Esophagus squamous epithelium (tissue), 5 donors: ENCODE measurements at regions not wholly inside any gene's neighbourhood (a gene's known extent, or its start where the extent isn't known, plus 50 kb on each side); places are given as distances from the start of the nearest gene placed in this dataset.

Experiments used
- DNase-seq: peaks from one replicate; lab custom pipeline; 2025; lab: John Stamatoyannopoulos, UW
- H3K27ac ChIP-seq, 4 donors: fragments of 200-600 bp; sonication (generic); one replicate each; pipeline ENCODE4 v1.5.1; 2016 to 2019; ENCODE audit warnings: mild to moderate bottlenecking in 1 of 4
- H3K27me3 ChIP-seq, 4 donors: fragments of 200-600 bp; sonication (generic); 1 replicate in 3 of 4; 2 replicates in 1 of 4; pipeline versions ENCODE4 v1.5.1 to v1.6.0; 2017 to 2021; ENCODE audit warnings: antibody characterized with exemption in 1 of 4
- H3K36me3 ChIP-seq, 3 donors: fragments of 200-600 bp; sonication (generic); one replicate each; pipeline ENCODE4 v1.5.1; 2016 to 2019
- H3K4me1 ChIP-seq, 3 donors: fragments of 200-600 bp; sonication (generic); one replicate each; pipeline ENCODE4 v1.5.1; 2017 to 2019
- H3K4me3 ChIP-seq, 4 donors: fragments of 200-600 bp; sonication (generic); 1 replicate in 3 of 4; 2 replicates in 1 of 4; pipeline ENCODE4 v1.5.1; 2016 to 2019; ENCODE audit warnings: mild to moderate bottlenecking in 2 of 4, moderate library complexity in 1 of 4
- H3K9me3 ChIP-seq, 3 donors: fragments of 200-600 bp; sonication (generic); one replicate each; pipeline ENCODE4 v1.5.1; 2016 to 2019
- POLR2A ChIP-seq, 4 donors: fragments of 450-650 bp; IDR thresholded peaks; one replicate each; pipeline ENCODE4 v1.6.1; 2017; ENCODE audit warnings: antibody characterized with exemption in 4 of 4, mild to moderate bottlenecking in 4 of 4, moderate library complexity in 3 of 4
- WGBS, 2 donors: methylation state at CpG; one replicate each; pipeline ENCODE4 v1.1.5; 2018; 5-methylcytosine and 5-hydroxymethylcytosine counted together
- intact Hi-C: fragments of 100-400 bp; cut with DNase I; formaldehyde crosslinking; loops from one replicate; pipeline ENCODE4 v1.15.0; 2022
- small RNA-seq, 4 donors: library from RNA; depleted of rRNA; stranded (forward); fragments of <200 nt; gene quantifications; one replicate each; pipeline ENCODE3, GENCODE V24; 2016
- TF ChIP-seq, protein P1 (sequence below), 6 experiments: fragments of 450-650 bp in 4 of 6; fragments of 200-600 bp in 2 of 6; sonication (generic) in 2 of 6; IDR thresholded peaks; one replicate each; pipeline ENCODE4 v1.5.1; 2016 to 2019; ENCODE audit warnings: antibody characterized with exemption in 6 of 6, mild to moderate bottlenecking in 4 of 6, moderate library complexity in 4 of 6
- donor health status: DM: yes; HTN: yes; CAD: no.

GRCh38 chr4:103786014-103786413 is 66.2 kb upstream of the TACR3 start:
- WGBS, 2 donors: 71 to 79% methylated on average over 2 of the region's 2 CpGs
- H3K27me3 ChIP-seq: no peaks in the 10 kb centered on the region

GRCh38 chr4:103778221-103778620 is 58.4 kb upstream of the TACR3 start:
- intact Hi-C loops: no loop called here
- Histone ChIP-seq H3K4me1 (no peaks in the 10 kb centered on the region), H3K27ac (no peak overlapping the region), H3K36me3 (no peaks in the 10 kb centered on the region), H3K4me3 (no peak overlapping the region), H3K27me3 (no peaks in the 10 kb centered on the region), H3K9me3 (no peaks in the 10 kb centered on the region)
- DNase-seq: no peak
- TF ChIP-seq POLR2A (IDR thresholded peaks at IDR 0.05): no peak
- TF ChIP-seq, protein P1, sequence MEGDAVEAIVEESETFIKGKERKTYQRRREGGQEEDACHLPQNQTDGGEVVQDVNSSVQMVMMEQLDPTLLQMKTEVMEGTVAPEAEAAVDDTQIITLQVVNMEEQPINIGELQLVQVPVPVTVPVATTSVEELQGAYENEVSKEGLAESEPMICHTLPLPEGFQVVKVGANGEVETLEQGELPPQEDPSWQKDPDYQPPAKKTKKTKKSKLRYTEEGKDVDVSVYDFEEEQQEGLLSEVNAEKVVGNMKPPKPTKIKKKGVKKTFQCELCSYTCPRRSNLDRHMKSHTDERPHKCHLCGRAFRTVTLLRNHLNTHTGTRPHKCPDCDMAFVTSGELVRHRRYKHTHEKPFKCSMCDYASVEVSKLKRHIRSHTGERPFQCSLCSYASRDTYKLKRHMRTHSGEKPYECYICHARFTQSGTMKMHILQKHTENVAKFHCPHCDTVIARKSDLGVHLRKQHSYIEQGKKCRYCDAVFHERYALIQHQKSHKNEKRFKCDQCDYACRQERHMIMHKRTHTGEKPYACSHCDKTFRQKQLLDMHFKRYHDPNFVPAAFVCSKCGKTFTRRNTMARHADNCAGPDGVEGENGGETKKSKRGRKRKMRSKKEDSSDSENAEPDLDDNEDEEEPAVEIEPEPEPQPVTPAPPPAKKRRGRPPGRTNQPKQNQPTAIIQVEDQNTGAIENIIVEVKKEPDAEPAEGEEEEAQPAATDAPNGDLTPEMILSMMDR (IDR thresholded peaks at IDR 0.05): no peak

More at GRCh38 chr4:103786014-103786413, 66.2 kb upstream of the TACR3 start:
- no peak for TF ChIP-seq POLR2A (IDR thresholded peaks at IDR 0.05)
- TF ChIP-seq, protein P1 (IDR thresholded peaks at IDR 0.05): peak in 4 of 6 experiments; percentile 16 to 42 (median 20)
- Histone ChIP-seq H3K27ac (no peak overlapping the region), H3K4me3 (no peak overlapping the region), H3K4me1 (no peaks in the 10 kb centered on the region), H3K9me3 (peaks cover 0 to 17% (median 7%) of the 10 kb centered on the region in 3 donors), H3K36me3 (no peaks in the 10 kb centered on the region)
- intact Hi-C loops: no loop called here
- DNase-seq: no peak

DNA sequence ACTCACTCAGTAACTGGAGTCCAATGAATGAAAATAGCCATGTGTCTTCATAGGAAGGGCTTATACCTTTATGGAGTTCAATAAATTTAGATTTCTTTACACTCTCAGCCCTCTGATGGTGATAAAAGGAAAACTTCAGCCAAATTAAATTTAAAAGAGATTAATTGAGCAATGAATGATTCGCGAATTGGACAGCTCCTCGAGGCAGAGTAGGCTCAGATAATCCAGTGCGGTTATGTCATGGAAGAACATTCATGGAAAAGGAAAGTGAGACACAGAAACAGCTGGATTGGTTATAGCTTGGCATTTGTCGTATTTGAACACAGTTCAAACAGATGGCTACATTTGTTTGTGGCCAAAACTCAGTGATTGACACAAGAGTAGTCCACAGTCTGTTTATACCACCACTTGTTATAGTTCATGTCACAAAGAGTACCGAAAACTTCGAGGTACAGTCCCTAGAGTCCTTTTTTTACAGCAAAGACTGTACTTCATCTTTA is 54.6 kb upstream of the TACR3 start:
- Histone ChIP-seq H3K27ac (no peak overlapping the region), H3K36me3 (no peaks in the 10 kb centered on the region), H3K4me1 (no peaks in the 10 kb centered on the region), H3K27me3 (no peaks in the 10 kb centered on the region), H3K4me3 (no peak overlapping the region), H3K9me3 (no peaks in the 10 kb centered on the region)
- TF ChIP-seq, protein P1 (IDR thresholded peaks at IDR 0.05): no peak
- TF ChIP-seq POLR2A (IDR thresholded peaks at IDR 0.05): no peak
- DNase-seq: no peak
- intact Hi-C loops: no loop called here
- WGBS, 2 donors: 44 to 56% methylated on average over 7 of the region's 7 CpGs

GRCh38 chr4:103773691-103774231 is 54.0 kb upstream of the TACR3 start:
- Histone ChIP-seq H3K4me3 (no peak overlapping the region), H3K36me3 (no peaks in the 10 kb centered on the region), H3K27me3 (no peaks in the 10 kb centered on the region), H3K4me1 (no peaks in the 10 kb centered on the region), H3K27ac (no peak overlapping the region), H3K9me3 (no peaks in the 10 kb centered on the region)
- WGBS, 2 donors: 36 to 47% methylated on average over 2 of the region's 2 CpGs
- intact Hi-C loops: no loop called here
- TF ChIP-seq, protein P1 (IDR thresholded peaks at IDR 0.05): no peak
- TF ChIP-seq POLR2A (IDR thresholded peaks at IDR 0.05): no peak
- no peak for DNase-seq

Small RNAs in the stretch of these regions (small RNA-seq; reads per million reads assigned to genes)
- 0 reads per million in 4 donors for gene RNU6-635P
